ENCODE measurements at regions not wholly inside any gene's neighbourhood (a gene's known extent, or its start where the extent isn't known, plus 50 kb on each side); places are given as distances from the start of the nearest gene placed in this dataset.

GRCh38 chr14:78091361-78091760 is 78.8 kb upstream of the NRXN3 start:
- TF ChIP-seq CTCF (IDR thresholded peaks at IDR 0.05; ENCODE audit: low read depth, low read length, missing input control), result no peak
- TF ChIP-seq, protein P1, sequence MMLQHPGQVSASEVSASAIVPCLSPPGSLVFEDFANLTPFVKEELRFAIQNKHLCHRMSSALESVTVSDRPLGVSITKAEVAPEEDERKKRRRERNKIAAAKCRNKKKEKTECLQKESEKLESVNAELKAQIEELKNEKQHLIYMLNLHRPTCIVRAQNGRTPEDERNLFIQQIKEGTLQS (IDR thresholded peaks at IDR 0.05), result no peak
- TF ChIP-seq GABPA (IDR thresholded peaks at IDR 0.05 in 1 of 2, conservative IDR thresholded peaks at IDR 0.05 in 1 of 2), result no peak
- TF ChIP-seq, protein P2, sequence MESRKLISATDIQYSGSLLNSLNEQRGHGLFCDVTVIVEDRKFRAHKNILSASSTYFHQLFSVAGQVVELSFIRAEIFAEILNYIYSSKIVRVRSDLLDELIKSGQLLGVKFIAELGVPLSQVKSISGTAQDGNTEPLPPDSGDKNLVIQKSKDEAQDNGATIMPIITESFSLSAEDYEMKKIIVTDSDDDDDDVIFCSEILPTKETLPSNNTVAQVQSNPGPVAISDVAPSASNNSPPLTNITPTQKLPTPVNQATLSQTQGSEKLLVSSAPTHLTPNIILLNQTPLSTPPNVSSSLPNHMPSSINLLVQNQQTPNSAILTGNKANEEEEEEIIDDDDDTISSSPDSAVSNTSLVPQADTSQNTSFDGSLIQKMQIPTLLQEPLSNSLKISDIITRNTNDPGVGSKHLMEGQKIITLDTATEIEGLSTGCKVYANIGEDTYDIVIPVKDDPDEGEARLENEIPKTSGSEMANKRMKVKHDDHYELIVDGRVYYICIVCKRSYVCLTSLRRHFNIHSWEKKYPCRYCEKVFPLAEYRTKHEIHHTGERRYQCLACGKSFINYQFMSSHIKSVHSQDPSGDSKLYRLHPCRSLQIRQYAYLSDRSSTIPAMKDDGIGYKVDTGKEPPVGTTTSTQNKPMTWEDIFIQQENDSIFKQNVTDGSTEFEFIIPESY (IDR thresholded peaks at IDR 0.05), result no peak
- TF ChIP-seq TAF1 (conservative IDR thresholded peaks at IDR 0.05), result no peak
- no peak for TF ChIP-seq YY1 (IDR thresholded peaks at IDR 0.05)
- no peak for TF ChIP-seq MAX (IDR thresholded peaks at IDR 0.05)
- no peak for TF ChIP-seq REST (IDR thresholded peaks at IDR 0.05)
- TF ChIP-seq EGR1 (IDR thresholded peaks at IDR 0.05; ENCODE audit: low read depth in 2 of 2), result no peak
- no peak for TF ChIP-seq NR2F2 (IDR thresholded peaks at IDR 0.05)
- TF ChIP-seq RAD21 (IDR thresholded peaks at IDR 0.05), result no peak
- TF ChIP-seq HNF4G (IDR thresholded peaks at IDR 0.05), result no peak
- TF ChIP-seq FOXA1 (IDR thresholded peaks at IDR 0.05), result no peak
- TF ChIP-seq SP1 (IDR thresholded peaks at IDR 0.05), result no peak
